H1 (cell line): ENCODE measurements at regions not wholly inside any gene's neighbourhood (a gene's known extent, or its start where the extent isn't known, plus 50 kb on each side); places are given as distances from the start of the nearest gene placed in this dataset.

ENCODE experiments used
- SRF ChIP-seq: IDR thresholded peaks from 2 replicates; pipeline ENCODE4 v1.6.1; 2011; ENCODE audit warnings: mild to moderate bottlenecking, low read depth, low read length, moderate library complexity
- TAF7 ChIP-seq: optimal IDR thresholded peaks from 2 replicates; pipeline ENCODE3; 2011; ENCODE audit warnings: low read depth, mild to moderate bottlenecking, inconsistent platforms, low read length, moderate library complexity, borderline replicate concordance

- no peak for TF ChIP-seq SRF
- TF ChIP-seq TAF7: no peak
- TF ChIP-seq, all 59 proteins: peak for 0
Measured at GRCh38 chr10:64855941-64856340, 1334.7 kb downstream of the REEP3 start (continued).
